ENCODE measurements at regions not wholly inside any gene's neighbourhood (a gene's known extent, or its start where the extent isn't known, plus 50 kb on each side); places are given as distances from the start of the nearest gene placed in this dataset.
A peak's percentile ranks its signal among the peaks of the same experiment; 100 is the strongest.
"Not testable (repeated sequence)": the region's sequence is repeated elsewhere in the genome, so short reads cannot be mapped to it uniquely, and the experiment has no call there.

GRCh38 chr14:37784203-37784826 is 188.9 kb downstream of the TTC6 start (continued):
- TF ChIP-seq KDM3A (CRISPR knock-in tag; IDR thresholded peaks at IDR 0.05; ENCODE audit: low read depth) = 0 out of 2 replicates have a peak, but pooled peaks have one; percentile 53
- TF ChIP-seq SKI (IDR thresholded peaks at IDR 0.05; ENCODE audit: partially characterized antibody) = peak; percentile 14
- TF ChIP-seq PPARG (CRISPR knock-in tag; conservative IDR thresholded peaks at IDR 0.05) = 0 out of 2 replicates have a peak, but pooled peaks have one; percentile 41
- peak; percentile 65 for TF ChIP-seq RARA (CRISPR knock-in tag; IDR thresholded peaks at IDR 0.05)
- TF ChIP-seq NR2F6 (IDR thresholded peaks at IDR 0.05) = not testable (repeated sequence)
- TF ChIP-seq NR2F6 (CRISPR knock-in tag; IDR thresholded peaks at IDR 0.05) = 0 out of 2 replicates have a peak, but pooled peaks have one; percentile 38
- peak; percentile 51; the same call in 1 of the 2 replicates for TF ChIP-seq TARDBP (CRISPR knock-in tag; IDR thresholded peaks at IDR 0.05)
- peak; percentile 90 for TF ChIP-seq ARID5B (CRISPR knock-in tag; IDR thresholded peaks at IDR 0.05)
- peak; percentile 85; the same call in 1 of the 2 replicates for TF ChIP-seq ZNF362 (CRISPR knock-in tag; IDR thresholded peaks at IDR 0.05; ENCODE audit: borderline replicate concordance)
- peak; percentile 71 for TF ChIP-seq MED1 (CRISPR knock-in tag; IDR thresholded peaks at IDR 0.05)
- TF ChIP-seq PHF21A (CRISPR knock-in tag; IDR thresholded peaks at IDR 0.05) = 0 out of 2 replicates have a peak, but pooled peaks have one; percentile 28
- TF ChIP-seq TEF (CRISPR knock-in tag; IDR thresholded peaks at IDR 0.05) = peak; percentile 60; the same call in 1 of the 2 replicates
- TF ChIP-seq ZNF629 (CRISPR knock-in tag; conservative IDR thresholded peaks at IDR 0.05) = 0 out of 2 replicates have a peak, but pooled peaks have one; percentile 24
